ENCODE measurements at regions not wholly inside any gene's neighbourhood (a gene's known extent, or its start where the extent isn't known, plus 50 kb on each side); places are given as distances from the start of the nearest gene placed in this dataset.

GRCh38 chr5:6236170-6236793 is 142.1 kb downstream of the MED10 start:
- intact Hi-C loops (cut with DNase I; ENCODE audit: low total_unique reads): loop anchor here (5.0 kb wide), 1 partner anchor 364 kb away; no protein-coding TSS in a partner anchor
- H3K4me1 ChIP-seq: no peaks in the 10 kb centered on the region
- no peaks in the 10 kb centered on the region for H3K27me3 ChIP-seq
- H3K27ac ChIP-seq: no peak overlapping the region
- no peak overlapping the region for H3K4me3 ChIP-seq
- H3K36me3 ChIP-seq: no peaks in the 10 kb centered on the region
- H3K9me3 ChIP-seq: no peaks in the 10 kb centered on the region
- no peak for TF ChIP-seq CTCF (IDR thresholded peaks at IDR 0.05)
- no peak for DNase-seq

GRCh38 chr5:6235726-6236125 is 142.6 kb downstream of the MED10 start:
- Histone ChIP-seq H3K27me3 (no peaks in the 10 kb centered on the region), H3K4me1 (no peaks in the 10 kb centered on the region), H3K4me3 (no peak overlapping the region), H3K36me3 (no peaks in the 10 kb centered on the region), H3K27ac (no peak overlapping the region), H3K9me3 (no peaks in the 10 kb centered on the region)
- no peak for TF ChIP-seq CTCF (IDR thresholded peaks at IDR 0.05)
- no peak for DNase-seq
- intact Hi-C loops (cut with DNase I; ENCODE audit: low total_unique reads): loop anchor here (5.0 kb wide), 1 partner anchor 363 kb away; no protein-coding TSS in a partner anchor

GRCh38 chr5:6228257-6229250 is 149.8 kb downstream of the MED10 start:
- DNase-seq: no peak
- no peaks in the 10 kb centered on the region for H3K4me1 ChIP-seq
- H3K9me3 ChIP-seq: no peaks in the 10 kb centered on the region
- no peaks in the 10 kb centered on the region for H3K36me3 ChIP-seq
- H3K4me3 ChIP-seq: no peak overlapping the region
- TF ChIP-seq CTCF (IDR thresholded peaks at IDR 0.05): no peak
- H3K27ac ChIP-seq: no peak overlapping the region
- intact Hi-C loops (cut with DNase I; ENCODE audit: low total_unique reads): no loop called here
- H3K27me3 ChIP-seq: no peaks in the 10 kb centered on the region

GRCh38 chr5:6225121-6225607 is 153.2 kb downstream of the MED10 start:
- H3K27ac ChIP-seq: no peak overlapping the region
- no peaks in the 10 kb centered on the region for H3K4me1 ChIP-seq
- no peaks in the 10 kb centered on the region for H3K9me3 ChIP-seq
- intact Hi-C loops (cut with DNase I; ENCODE audit: low total_unique reads): no loop called here
- DNase-seq: no peak
- H3K4me3 ChIP-seq: no peak overlapping the region
- H3K36me3 ChIP-seq: no peaks in the 10 kb centered on the region
- no peaks in the 10 kb centered on the region for H3K27me3 ChIP-seq
- TF ChIP-seq CTCF (IDR thresholded peaks at IDR 0.05): no peak

- DNase-seq: no peak
- Histone ChIP-seq H3K27ac (no peak overlapping the region), H3K27me3 (no peaks in the 10 kb centered on the region), H3K4me1 (no peaks in the 10 kb centered on the region), H3K36me3 (no peaks in the 10 kb centered on the region), H3K4me3 (no peak overlapping the region), H3K9me3 (no peaks in the 10 kb centered on the region)
- intact Hi-C loops (cut with DNase I; ENCODE audit: low total_unique reads): no loop called here
- TF ChIP-seq CTCF (IDR thresholded peaks at IDR 0.05): no peak
Measured at GRCh38 chr5:6224406-6224805, 153.9 kb downstream of the MED10 start.

All from tibial artery (tissue), 4 donors.